Left ventricle myocardium inferior (tissue), 1 donor: ENCODE measurements at regions not wholly inside any gene's neighbourhood (a gene's known extent, or its start where the extent isn't known, plus 50 kb on each side); places are given as distances from the start of the nearest gene placed in this dataset.

Source experiments
- DNase-seq: peaks from one replicate; pipeline ENCODE4 v3.0.0-alpha.2; 2020
- H3K27ac ChIP-seq: fragments of 200-600 bp; replicated peaks from 2 replicates; pipeline ENCODE4 v1.8.0; 2021
- H3K27me3 ChIP-seq: fragments of 200-600 bp; 2 replicates; pipeline ENCODE4 v1.8.0; 2021; ENCODE audit warnings: low read depth
- H3K36me3 ChIP-seq: fragments of 200-600 bp; 2 replicates; pipeline ENCODE4 v1.8.0; 2021
- H3K4me1 ChIP-seq: fragments of 200-600 bp; 2 replicates; pipeline ENCODE4 v1.8.0; 2021
- H3K4me3 ChIP-seq: fragments of 200-600 bp; 2 replicates; pipeline ENCODE4 v1.8.0; 2021; ENCODE audit warnings: mild to moderate bottlenecking, moderate library complexity
- H3K9me3 ChIP-seq: fragments of 200-600 bp; replicated peaks from 2 replicates; pipeline ENCODE4 v1.8.0; 2021
- CTCF ChIP-seq: fragments of 200-600 bp; IDR thresholded peaks from 2 replicates; pipeline ENCODE4 v1.8.0; 2021; ENCODE audit warnings: antibody characterized with exemption, mild to moderate bottlenecking, borderline replicate concordance
- intact Hi-C: fragments of 100-400 bp; cut with micrococcal nuclease; formaldehyde crosslinking; loops from one replicate; pipeline ENCODE4 v1.11.0; 2022
- donor health status: DM: no; HTN: yes; CAD: no; lungs with severe emphysema.

- no peak for DNase-seq
- intact Hi-C loops, result no loop called here
Measured at GRCh38 chr1:30537279-30537678, 186.1 kb downstream of the MATN1 start.

GRCh38 chr1:30536530-30536929, 186.9 kb downstream of the MATN1 start:
- Histone ChIP-seq H3K4me3 (no peak overlapping the region), H3K4me1 (no peaks in the 10 kb centered on the region), H3K27ac (no peak overlapping the region), H3K27me3 (peaks cover 4% of the 10 kb centered on the region), H3K9me3 (peaks cover 8% of the 10 kb centered on the region), H3K36me3 (no peaks in the 10 kb centered on the region)
- no peak for DNase-seq
- no peak for TF ChIP-seq CTCF
- intact Hi-C loops, result no loop called here

More at GRCh38 chr1:30537279-30537678, 186.1 kb downstream of the MATN1 start:
- Histone ChIP-seq H3K36me3 (no peaks in the 10 kb centered on the region), H3K4me3 (no peak overlapping the region), H3K9me3 (peaks cover under 1% of the 10 kb centered on the region), H3K4me1 (no peaks in the 10 kb centered on the region), H3K27me3 (peaks cover 4% of the 10 kb centered on the region), H3K27ac (no peak overlapping the region)
- no peak for TF ChIP-seq CTCF

- peaks cover 8% of the 10 kb centered on the region for H3K9me3 ChIP-seq
- H3K36me3 ChIP-seq, result no peaks in the 10 kb centered on the region
- no peak overlapping the region for H3K4me3 ChIP-seq
- no peak overlapping the region for H3K27ac ChIP-seq
- no peaks in the 10 kb centered on the region for H3K4me1 ChIP-seq
- intact Hi-C loops, result no loop called here
- TF ChIP-seq CTCF, result no peak
- no peak for DNase-seq
- peaks cover 4% of the 10 kb centered on the region for H3K27me3 ChIP-seq
Measured at GRCh38 chr1:30535595-30536325, 187.6 kb downstream of the MATN1 start.

- H3K27me3 ChIP-seq, result no peaks in the 10 kb centered on the region
- H3K9me3 ChIP-seq, result peaks cover 8% of the 10 kb centered on the region
- H3K36me3 ChIP-seq, result no peaks in the 10 kb centered on the region
- TF ChIP-seq CTCF, result no peak
- intact Hi-C loops, result no loop called here
- H3K27ac ChIP-seq, result no peak overlapping the region
- DNase-seq, result no peak
- no peaks in the 10 kb centered on the region for H3K4me1 ChIP-seq
- no peak overlapping the region for H3K4me3 ChIP-seq
Measured at GRCh38 chr1:30534551-30534940, 188.8 kb downstream of the MATN1 start.

GRCh38 chr1:30533796-30534550, 189.4 kb downstream of the MATN1 start:
- peaks cover 8% of the 10 kb centered on the region for H3K9me3 ChIP-seq
- H3K4me3 ChIP-seq, result no peak overlapping the region
- intact Hi-C loops, result no loop called here
- no peak overlapping the region for H3K27ac ChIP-seq
- no peak for TF ChIP-seq CTCF
- DNase-seq, result no peak
- H3K4me1 ChIP-seq, result no peaks in the 10 kb centered on the region
- H3K27me3 ChIP-seq, result no peaks in the 10 kb centered on the region
- no peaks in the 10 kb centered on the region for H3K36me3 ChIP-seq
